SU-DHL-6 (cell line): ENCODE measurements at regions not wholly inside any gene's neighbourhood (a gene's known extent, or its start where the extent isn't known, plus 50 kb on each side); places are given as distances from the start of the nearest gene placed in this dataset.

Source experiments
- H2AFZ ChIP-seq: fragments of 200-600 bp; sonication (generic); 2 replicates; pipeline ENCODE4 v1.6.1; 2014; ENCODE audit warnings: low read depth, mild to moderate bottlenecking, moderate library complexity, mixed read lengths, antibody characterized with exemption, low read length; ENCODE audit not compliant: severe bottlenecking
- H3F3A ChIP-seq: fragments of 200-600 bp; shearing (Covaris generic); 2 replicates; pipeline ENCODE4 v1.6.0; 2016; ENCODE audit warnings: antibody characterized with exemption, mild to moderate bottlenecking; ENCODE audit not compliant: insufficient read depth
- H3K27ac ChIP-seq: fragments of 200-600 bp; sonication (generic); 2 replicates; pipeline ENCODE4 v1.5.1; 2016; ENCODE audit warnings: low read depth, mild to moderate bottlenecking, low read length, moderate library complexity, mixed read lengths
- H3K27me3 ChIP-seq: fragments of 200-600 bp; sonication (generic), shearing (Covaris generic); 2 replicates; pipeline ENCODE4 v1.6.0; 2014; ENCODE audit warnings: mild to moderate bottlenecking, low read length
- H3K36me3 ChIP-seq: fragments of 200-600 bp; sonication (generic); 2 replicates; pipeline ENCODE4 v1.6.1; 2014; ENCODE audit warnings: mild to moderate bottlenecking, low read length, mixed read lengths
- H3K4me2 ChIP-seq: fragments of 300-600, 200-600 bp; shearing (Covaris generic), sonication (generic); 2 replicates; pipeline ENCODE4 v1.6.0; 2014; ENCODE audit warnings: low read length, low read depth, mild to moderate bottlenecking; ENCODE audit not compliant: poor library complexity, severe bottlenecking
- H3K4me3 ChIP-seq: fragments of 200-600 bp; sonication (generic); 2 replicates; pipeline ENCODE4 v1.5.1; 2014; ENCODE audit warnings: antibody characterized with exemption, low read length, mild to moderate bottlenecking, mixed read lengths; ENCODE audit not compliant: insufficient read depth, poor library complexity, severe bottlenecking
- H3K79me2 ChIP-seq: fragments of 200-600 bp; sonication (generic); 2 replicates; pipeline ENCODE4 v1.6.1; 2014; ENCODE audit warnings: mild to moderate bottlenecking, low read length, moderate library complexity; ENCODE audit not compliant: insufficient read depth
- H3K9ac ChIP-seq: fragments of 200-600 bp; sonication (generic); 2 replicates; pipeline ENCODE4 v1.7.0; 2014; ENCODE audit warnings: mild to moderate bottlenecking, low read length
- H3K9me2 ChIP-seq: fragments of 200-600 bp; sonication (generic); replicated peaks from 2 replicates; pipeline ENCODE4 v1.6.1; 2014; ENCODE audit warnings: low read length; ENCODE audit not compliant: insufficient read depth
- H3K9me3 ChIP-seq: fragments of 200-600 bp; sonication (generic); 2 replicates; pipeline ENCODE4 v1.6.1; 2014; ENCODE audit warnings: low read length, mixed read lengths; ENCODE audit not compliant: insufficient read depth
- H4K20me1 ChIP-seq: fragments of 200-600 bp; sonication (generic); 2 replicates; pipeline ENCODE4 v1.6.1; 2014; ENCODE audit warnings: low read depth, mild to moderate bottlenecking, antibody characterized with exemption, low read length, moderate library complexity, mixed read lengths
- CTCF ChIP-seq: fragments of 200-600 bp; sonication (generic); IDR thresholded peaks from one replicate; pipeline ENCODE4 v1.5.1; 2017; ENCODE audit warnings: antibody characterized with exemption, mild to moderate bottlenecking, low read length, moderate library complexity; ENCODE audit not compliant: insufficient read depth, poor library complexity, severe bottlenecking
- EZH2phosphoT487 ChIP-seq: fragments of 200-600 bp; sonication (generic), shearing (Covaris generic); conservative IDR thresholded peaks from 2 replicates; pipeline ENCODE4 v1.6.1; 2018; ENCODE audit warnings: mild to moderate bottlenecking, antibody characterized with exemption, low read length, moderate library complexity, mixed read lengths

- no peaks in the 10 kb centered on the region for H4K20me1 ChIP-seq
- H3K36me3 ChIP-seq: no peaks in the 10 kb centered on the region
- H3K9me3 ChIP-seq: no peaks in the 10 kb centered on the region
- H3F3A ChIP-seq: no peaks in the 10 kb centered on the region
- no peaks in the 10 kb centered on the region for H3K9me2 ChIP-seq
- no peaks in the 10 kb centered on the region for H3K79me2 ChIP-seq
- H2AFZ ChIP-seq: no peak overlapping the region
- no peaks in the 10 kb centered on the region for H3K27me3 ChIP-seq
- H3K9ac ChIP-seq: no peak overlapping the region
- H3K4me2 ChIP-seq: no peak overlapping the region
- no peak overlapping the region for H3K4me3 ChIP-seq
- no peak for TF ChIP-seq EZH2phosphoT487
- no peak for TF ChIP-seq CTCF
- H3K27ac ChIP-seq: no peak overlapping the region
These were observed 87.1 kb upstream of the SKAP2 start for GRCh38 chr7:26951407-26951950.

GRCh38 chr7:26950889-26951288, 86.5 kb upstream of the SKAP2 start:
- Histone ChIP-seq H3K79me2 (no peaks in the 10 kb centered on the region), H3K36me3 (no peaks in the 10 kb centered on the region), H3K4me3 (no peak overlapping the region), H3K4me2 (no peak overlapping the region), H2AFZ (no peak overlapping the region), H3K27ac (no peak overlapping the region), H4K20me1 (no peaks in the 10 kb centered on the region), H3K9me2 (no peaks in the 10 kb centered on the region), H3K27me3 (no peaks in the 10 kb centered on the region), H3K9ac (no peak overlapping the region), H3F3A (no peaks in the 10 kb centered on the region), H3K9me3 (no peaks in the 10 kb centered on the region)
- TF ChIP-seq CTCF (no peak), EZH2phosphoT487 (no peak)

- TF ChIP-seq CTCF (no peak), EZH2phosphoT487 (no peak)
- H3K27ac ChIP-seq: no peak overlapping the region
These were observed 84.9 kb upstream of the SKAP2 start for GRCh38 chr7:26949319-26949718.

More at GRCh38 chr7:26949319-26949718, 84.9 kb upstream of the SKAP2 start:
- Histone ChIP-seq H2AFZ (no peak overlapping the region), H3F3A (no peaks in the 10 kb centered on the region), H3K9ac (no peak overlapping the region), H4K20me1 (no peaks in the 10 kb centered on the region), H3K9me2 (no peaks in the 10 kb centered on the region), H3K79me2 (no peaks in the 10 kb centered on the region), H3K9me3 (no peaks in the 10 kb centered on the region), H3K27me3 (no peaks in the 10 kb centered on the region), H3K36me3 (no peaks in the 10 kb centered on the region), H3K4me3 (no peak overlapping the region), H3K4me2 (no peak overlapping the region)
